ENCODE measurements at regions not wholly inside any gene's neighbourhood (a gene's known extent, or its start where the extent isn't known, plus 50 kb on each side); places are given as distances from the start of the nearest gene placed in this dataset.

DNA sequence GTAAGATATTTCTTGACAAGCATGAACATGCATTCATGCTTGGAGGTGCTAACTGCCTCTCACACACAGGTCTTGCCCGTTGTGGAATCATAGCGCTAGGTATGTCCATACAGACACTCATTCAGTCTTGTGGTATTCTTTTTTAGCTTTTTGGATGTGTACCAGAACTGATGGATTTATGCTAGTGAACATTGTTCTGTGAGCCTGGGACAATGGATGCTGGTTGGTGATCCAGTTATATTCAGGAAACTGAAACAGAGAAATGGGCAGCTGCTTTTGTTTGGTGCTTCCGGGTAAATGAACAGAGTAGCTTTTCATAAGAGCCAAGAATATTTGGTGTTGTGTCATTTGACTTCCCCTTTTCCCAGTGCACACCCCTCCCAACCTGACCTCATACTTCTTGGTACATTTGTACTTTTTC lies 78.9 kb upstream of the SLC4A4 start:
- Mint-ChIP-seq H3K9me3 (no peaks in the 10 kb centered on the region), H3K4me1 (peaks cover 18% of the 10 kb centered on the region), H3K4me3 (no peak overlapping the region), H3K27ac (no peak overlapping the region), H3K36me3 (no peaks in the 10 kb centered on the region)
- no peak for DNase-seq (ENCODE audit: low spot score in 2 of 2)
- ATAC-seq = no peak

- no peak overlapping the region for H3K4me3 Mint-ChIP-seq
- H3K27ac Mint-ChIP-seq = no peak overlapping the region
- no peaks in the 10 kb centered on the region for H3K9me3 Mint-ChIP-seq
- no peak for ATAC-seq
- no peaks in the 10 kb centered on the region for H3K36me3 Mint-ChIP-seq
- DNase-seq (ENCODE audit: low spot score in 2 of 2) = no peak
- peaks cover 18% of the 10 kb centered on the region for H3K4me1 Mint-ChIP-seq
Observed at GRCh38 chr4:71260544-71260943, 78.3 kb upstream of the SLC4A4 start.

DNA sequence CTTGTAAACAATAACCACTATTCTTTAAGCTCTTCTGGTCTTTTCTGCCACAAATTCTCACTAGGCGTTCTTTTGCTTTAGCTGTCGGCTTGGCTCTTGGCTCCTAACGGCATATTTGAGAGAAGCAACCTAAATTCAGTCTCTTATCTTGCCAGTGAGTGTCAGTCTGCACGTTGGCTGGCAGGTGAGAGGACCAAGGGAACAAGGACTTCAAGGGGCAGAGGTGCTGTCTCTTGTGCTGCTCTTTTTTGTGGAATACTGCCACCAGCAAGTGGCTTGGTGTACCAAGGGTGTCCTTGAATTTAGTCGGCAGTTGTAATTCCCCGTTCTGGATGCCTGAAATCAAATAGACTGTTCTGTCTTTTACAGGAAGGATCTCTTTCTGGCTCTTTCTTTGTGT lies 77.8 kb upstream of the SLC4A4 start:
- H3K4me3 Mint-ChIP-seq = no peak overlapping the region
- H3K27ac Mint-ChIP-seq = no peak overlapping the region
- H3K4me1 Mint-ChIP-seq = peaks cover 18% of the 10 kb centered on the region
- no peak for DNase-seq (ENCODE audit: low spot score in 2 of 2)
- ATAC-seq = no peak
- H3K36me3 Mint-ChIP-seq = no peaks in the 10 kb centered on the region
- H3K9me3 Mint-ChIP-seq = no peaks in the 10 kb centered on the region

DNA sequence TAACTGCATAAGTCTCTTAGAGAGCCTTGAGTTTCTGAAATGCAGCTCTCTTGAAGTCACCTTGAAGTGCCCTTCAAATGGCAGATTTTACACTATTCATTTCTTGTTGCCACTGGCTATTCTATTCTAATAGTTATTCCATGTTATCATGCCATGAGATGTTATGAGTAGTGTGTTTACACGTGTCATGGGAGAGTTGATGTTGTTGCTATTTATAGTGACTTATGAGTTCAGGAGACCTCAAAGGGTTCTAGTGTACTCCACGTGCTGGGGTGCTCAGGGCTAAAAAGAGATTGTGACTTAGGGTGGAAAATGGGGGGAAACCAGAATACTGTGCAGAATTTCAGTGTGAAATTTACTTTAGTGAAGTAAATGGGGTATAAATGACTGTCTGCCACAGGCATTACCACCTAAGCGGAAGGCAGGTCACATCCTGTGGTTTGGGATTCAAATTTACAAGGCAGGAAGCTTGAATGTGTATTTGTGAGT lies 77.1 kb upstream of the SLC4A4 start:
- peaks cover 18% of the 10 kb centered on the region for H3K4me1 Mint-ChIP-seq

GRCh38 chr4:71262161-71262560 lies 76.7 kb upstream of the SLC4A4 start:
- Mint-ChIP-seq H3K4me3 (no peak overlapping the region), H3K36me3 (no peaks in the 10 kb centered on the region), H3K4me1 (peaks cover 18% of the 10 kb centered on the region), H3K9me3 (no peaks in the 10 kb centered on the region), H3K27ac (no peak overlapping the region)
- DNase-seq (ENCODE audit: low spot score in 2 of 2) (no peak), ATAC-seq (no peak)

More for the DNA sequence above, 77.1 kb upstream of the SLC4A4 start:
- ATAC-seq (peak; percentile 60), DNase-seq (ENCODE audit: low spot score in 2 of 2) (no peak)
- Mint-ChIP-seq H3K4me3 (no peak overlapping the region), H3K36me3 (no peaks in the 10 kb centered on the region), H3K27ac (no peak overlapping the region), H3K9me3 (no peaks in the 10 kb centered on the region)

DNA sequence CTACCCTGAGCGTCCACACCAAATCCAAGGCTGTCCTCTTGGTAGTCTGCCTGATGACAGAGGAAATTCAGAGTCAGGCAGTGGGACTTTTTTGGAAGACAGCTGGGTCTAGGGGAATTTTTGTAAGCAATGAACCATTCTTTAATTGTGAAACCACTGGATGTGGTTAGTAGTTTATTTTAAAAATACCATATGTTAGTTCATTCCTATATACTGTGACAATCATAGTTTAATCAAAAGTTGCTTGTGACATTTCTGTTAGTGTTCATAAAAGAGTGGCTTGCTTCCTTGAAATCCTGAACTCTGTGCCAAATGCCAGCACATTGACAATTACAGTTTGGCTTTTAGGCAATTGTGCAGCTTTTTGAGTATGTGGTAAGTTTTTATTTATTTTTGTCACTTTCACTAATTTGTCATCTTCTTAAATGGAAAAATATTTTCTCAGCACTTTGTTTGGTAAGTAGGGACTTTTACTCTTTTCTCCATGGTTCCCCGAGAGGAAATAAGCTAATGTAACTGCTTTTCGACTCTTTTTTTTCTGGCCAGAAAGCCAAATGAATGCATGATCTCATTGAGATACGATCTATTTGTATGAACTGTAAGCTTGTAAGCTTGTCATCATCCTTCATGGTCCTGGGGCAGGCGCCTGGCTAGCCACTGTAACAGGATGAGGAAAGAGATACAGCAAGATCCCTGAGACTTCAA lies 72.6 kb upstream of the SLC4A4 start:
- Mint-ChIP-seq H3K27ac (no peak overlapping the region), H3K9me3 (no peaks in the 10 kb centered on the region), H3K36me3 (no peaks in the 10 kb centered on the region), H3K4me3 (no peak overlapping the region), H3K4me1 (peaks cover 13% of the 10 kb centered on the region)
- no peak for ATAC-seq
- DNase-seq (ENCODE audit: low spot score in 2 of 2) = no peak

- ATAC-seq (no peak), DNase-seq (ENCODE audit: low spot score in 2 of 2) (no peak)
- H3K36me3 Mint-ChIP-seq = no peaks in the 10 kb centered on the region
- no peak overlapping the region for H3K27ac Mint-ChIP-seq
- H3K4me1 Mint-ChIP-seq = peaks cover 4% of the 10 kb centered on the region
- H3K9me3 Mint-ChIP-seq = no peaks in the 10 kb centered on the region
- H3K4me3 Mint-ChIP-seq = no peak overlapping the region
Observed at GRCh38 chr4:71267244-71267643, 71.6 kb upstream of the SLC4A4 start.

DNA sequence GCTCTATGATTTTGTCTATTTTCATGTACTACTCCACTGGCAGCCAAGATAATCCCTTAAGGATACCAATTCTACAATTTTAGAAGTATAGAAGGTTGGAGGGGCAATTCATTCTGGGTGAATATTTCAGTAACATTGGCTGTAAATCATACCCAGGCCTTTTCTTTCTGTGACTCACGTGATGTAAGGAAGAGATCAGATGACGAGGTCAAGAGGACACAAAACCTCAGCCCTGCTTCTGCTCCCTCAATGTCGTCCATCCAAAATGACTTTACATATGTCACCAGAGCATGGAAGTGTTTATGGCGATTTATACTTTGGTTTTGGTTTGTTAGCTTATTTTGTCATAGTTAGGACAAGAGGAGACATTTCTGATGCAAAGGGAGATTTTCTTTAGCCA lies 70.7 kb upstream of the SLC4A4 start:
- ATAC-seq (no peak), DNase-seq (ENCODE audit: low spot score in 2 of 2) (no peak)
- H3K27ac Mint-ChIP-seq = no peak overlapping the region
- H3K4me3 Mint-ChIP-seq = no peak overlapping the region
- H3K9me3 Mint-ChIP-seq = no peaks in the 10 kb centered on the region
- no peaks in the 10 kb centered on the region for H3K36me3 Mint-ChIP-seq
- H3K4me1 Mint-ChIP-seq = no peaks in the 10 kb centered on the region

GRCh38 chr4:71269233-71269632 lies 69.6 kb upstream of the SLC4A4 start:
- no peak overlapping the region for H3K27ac Mint-ChIP-seq
- ATAC-seq = no peak
- no peak overlapping the region for H3K4me3 Mint-ChIP-seq
- H3K9me3 Mint-ChIP-seq = no peaks in the 10 kb centered on the region
- H3K36me3 Mint-ChIP-seq = no peaks in the 10 kb centered on the region
- no peak for DNase-seq (ENCODE audit: low spot score in 2 of 2)
- no peaks in the 10 kb centered on the region for H3K4me1 Mint-ChIP-seq

- Mint-ChIP-seq H3K27ac (no peak overlapping the region), H3K4me1 (peaks cover 12% of the 10 kb centered on the region), H3K4me3 (no peak overlapping the region), H3K36me3 (no peaks in the 10 kb centered on the region), H3K9me3 (no peaks in the 10 kb centered on the region)
- DNase-seq (ENCODE audit: low spot score in 2 of 2) (peak in 1 of 2 donors; percentile 5), ATAC-seq (peak; percentile 78)
Observed at GRCh38 chr4:71270901-71271300, 67.9 kb upstream of the SLC4A4 start.

DNA sequence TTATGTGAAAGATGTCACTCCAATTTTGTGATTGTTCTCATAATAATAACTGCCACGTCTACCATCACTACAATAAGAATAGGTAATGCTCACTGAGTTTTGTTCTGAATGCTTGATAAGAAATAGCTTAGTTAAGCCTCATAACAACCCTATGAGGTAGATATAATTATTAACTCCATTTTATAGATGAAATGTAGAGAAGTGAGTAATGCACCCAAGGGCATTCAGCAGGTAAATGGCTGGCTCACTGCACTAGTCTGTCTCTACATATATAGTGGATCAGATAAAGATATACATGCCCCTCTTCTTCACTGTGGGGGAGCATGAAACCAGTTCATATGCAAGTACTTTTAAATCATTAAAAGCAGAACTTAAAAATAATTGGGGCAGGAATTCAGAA lies 65.8 kb upstream of the SLC4A4 start:
- no peak for ATAC-seq
- no peaks in the 10 kb centered on the region for H3K9me3 Mint-ChIP-seq
- peaks cover 25% of the 10 kb centered on the region for H3K4me1 Mint-ChIP-seq
- no peaks in the 10 kb centered on the region for H3K36me3 Mint-ChIP-seq
- no peak overlapping the region for H3K27ac Mint-ChIP-seq
- no peak overlapping the region for H3K4me3 Mint-ChIP-seq
- DNase-seq (ENCODE audit: low spot score in 2 of 2) = no peak

DNA sequence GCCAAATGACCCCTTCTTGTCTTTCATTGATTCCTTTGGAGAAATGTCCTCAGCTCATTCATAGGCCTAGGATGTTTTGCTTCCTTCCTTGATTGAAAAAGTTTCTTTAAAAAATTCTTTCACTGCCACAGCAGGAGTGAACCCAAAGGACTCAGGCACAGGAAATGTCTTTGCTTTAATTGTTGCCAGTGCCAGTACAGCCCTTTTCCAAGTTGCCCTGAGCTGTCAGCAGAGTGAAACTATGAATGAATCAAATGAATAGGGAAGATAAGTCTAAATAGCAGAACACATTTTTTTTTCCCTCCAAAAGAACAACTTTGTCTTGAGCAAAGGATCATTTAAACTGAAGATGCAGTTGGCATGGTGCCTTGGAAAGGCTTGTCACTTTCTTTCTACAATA lies 63.8 kb upstream of the SLC4A4 start:
- ATAC-seq (no peak), DNase-seq (ENCODE audit: low spot score in 2 of 2) (no peak)
- Mint-ChIP-seq H3K36me3 (no peaks in the 10 kb centered on the region), H3K27ac (no peak overlapping the region), H3K4me3 (no peak overlapping the region), H3K9me3 (no peaks in the 10 kb centered on the region), H3K4me1 (peaks cover 25% of the 10 kb centered on the region)

DNA sequence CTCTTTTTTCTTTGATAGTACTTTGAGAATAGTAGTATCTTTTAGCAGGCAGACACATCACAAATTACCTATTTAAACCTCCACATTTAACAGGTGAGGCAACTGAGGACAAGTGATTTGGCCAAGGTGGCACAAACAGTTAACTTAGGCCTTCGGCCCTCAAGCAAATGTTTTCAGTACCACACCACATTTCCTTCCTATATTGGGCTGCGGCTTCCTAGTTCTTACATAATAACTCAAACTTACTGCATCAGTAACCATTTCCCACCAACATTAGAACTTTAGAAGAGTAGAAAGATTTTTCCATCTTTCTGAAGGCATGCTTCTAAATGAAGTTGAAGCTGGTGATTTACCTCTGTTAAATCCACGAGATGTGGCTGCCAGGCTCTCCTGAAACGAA lies 63.2 kb upstream of the SLC4A4 start:
- no peaks in the 10 kb centered on the region for H3K9me3 Mint-ChIP-seq
- DNase-seq (ENCODE audit: low spot score in 2 of 2) (no peak), ATAC-seq (no peak)
- H3K4me3 Mint-ChIP-seq = no peak overlapping the region
- H3K27ac Mint-ChIP-seq = no peak overlapping the region
- no peaks in the 10 kb centered on the region for H3K36me3 Mint-ChIP-seq
- peaks cover 25% of the 10 kb centered on the region for H3K4me1 Mint-ChIP-seq

GRCh38 chr4:71277353-71277752 lies 61.5 kb upstream of the SLC4A4 start:
- Mint-ChIP-seq H3K4me1 (peaks cover 25% of the 10 kb centered on the region), H3K27ac (no peak overlapping the region), H3K4me3 (no peak overlapping the region), H3K9me3 (no peaks in the 10 kb centered on the region), H3K36me3 (no peaks in the 10 kb centered on the region)
- DNase-seq (ENCODE audit: low spot score in 2 of 2) (no peak), ATAC-seq (no peak)

DNA sequence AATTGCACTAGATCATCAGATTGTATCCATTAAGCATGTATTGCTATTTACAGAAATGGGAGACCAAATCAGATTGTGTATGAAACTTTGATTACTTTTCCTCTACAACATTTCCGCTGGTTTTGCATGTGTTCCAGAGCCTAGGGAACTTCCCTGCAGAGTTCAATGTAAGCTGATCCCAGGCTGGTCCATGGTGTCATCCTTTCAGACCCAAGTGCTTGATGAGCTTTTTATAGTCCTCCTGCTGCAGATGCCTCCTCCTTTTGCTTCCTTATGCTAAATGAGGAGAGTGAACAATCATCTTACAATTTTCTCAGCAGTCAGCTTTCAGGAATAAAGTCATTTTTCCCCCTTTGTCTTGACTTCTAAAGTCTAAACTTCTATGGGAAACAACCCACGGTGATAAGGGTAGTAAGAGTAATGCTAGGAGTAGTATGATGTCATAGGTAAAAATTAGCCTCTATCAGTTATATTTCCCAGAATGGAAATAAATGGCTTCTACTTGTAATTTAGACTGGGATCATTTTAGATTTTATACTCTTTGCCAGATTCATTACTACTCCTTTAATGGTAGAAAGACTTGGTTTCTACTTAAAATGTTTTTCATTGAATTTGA lies 55.1 kb upstream of the SLC4A4 start:
- ATAC-seq (no peak), DNase-seq (ENCODE audit: low spot score in 2 of 2) (no peak)
- no peaks in the 10 kb centered on the region for H3K4me1 Mint-ChIP-seq
- H3K4me3 Mint-ChIP-seq = no peak overlapping the region
- no peaks in the 10 kb centered on the region for H3K36me3 Mint-ChIP-seq
- no peaks in the 10 kb centered on the region for H3K9me3 Mint-ChIP-seq
- H3K27ac Mint-ChIP-seq = no peak overlapping the region

GRCh38 chr4:71287305-71287704 lies 51.5 kb upstream of the SLC4A4 start:
- no peak overlapping the region for H3K4me3 Mint-ChIP-seq
- DNase-seq (ENCODE audit: low spot score in 2 of 2) (no peak), ATAC-seq (no peak)
- H3K36me3 Mint-ChIP-seq = no peaks in the 10 kb centered on the region
- no peaks in the 10 kb centered on the region for H3K9me3 Mint-ChIP-seq
- no peak overlapping the region for H3K27ac Mint-ChIP-seq
- H3K4me1 Mint-ChIP-seq = no peaks in the 10 kb centered on the region

Data from stimulated activated effector memory CD8-positive, alpha-beta T cell treated with anti-CD3 and anti-CD28 coated beads, Interleukin-12 subunit alpha, Interleukin-12 subunit beta, amount 100 ng/mL, for 72 hours (primary cell).